ENCODE measurements at regions not wholly inside any gene's neighbourhood (a gene's known extent, or its start where the extent isn't known, plus 50 kb on each side); places are given as distances from the start of the nearest gene placed in this dataset.

- DNase-seq (ENCODE audit: low read depth), result no peak
Measured at GRCh38 chr3:62981962-62982361, 106.7 kb upstream of the CADPS start.

- no peak for DNase-seq (ENCODE audit: low read depth)
Measured at GRCh38 chr3:62982795-62983455, 107.7 kb upstream of the CADPS start.

- no peak for DNase-seq (ENCODE audit: low read depth)
Measured at GRCh38 chr3:62986061-62986460, 110.8 kb upstream of the CADPS start.

GRCh38 chr3:62987721-62988120 is 112.5 kb upstream of the CADPS start:
- DNase-seq (ENCODE audit: low read depth), result no peak

GRCh38 chr3:62990704-62991413 is 115.6 kb upstream of the CADPS start:
- no peak for DNase-seq (ENCODE audit: low read depth)

GRCh38 chr3:62992520-62992919 is 117.3 kb upstream of the CADPS start:
- DNase-seq (ENCODE audit: low read depth), result no peak

GRCh38 chr3:62995119-62995518 is 119.9 kb upstream of the CADPS start:
- no peak for DNase-seq (ENCODE audit: low read depth)

GRCh38 chr3:62995530-62995929 is 120.3 kb upstream of the CADPS start:
- no peak for DNase-seq (ENCODE audit: low read depth)

GRCh38 chr3:62997369-62997768 is 122.2 kb upstream of the CADPS start:
- DNase-seq (ENCODE audit: low read depth), result no peak

GRCh38 chr3:62999158-62999557 is 123.9 kb upstream of the CADPS start:
- no peak for DNase-seq (ENCODE audit: low read depth)

- no peak for DNase-seq (ENCODE audit: low read depth)
Measured at GRCh38 chr3:62999791-63000190, 124.6 kb upstream of the CADPS start.

GRCh38 chr3:63004448-63004847 is 129.2 kb upstream of the CADPS start:
- DNase-seq (ENCODE audit: low read depth), result no peak

GRCh38 chr3:63015614-63016309 is 140.5 kb upstream of the CADPS start:
- DNase-seq (ENCODE audit: low read depth), result no peak

- DNase-seq (ENCODE audit: low read depth), result no peak
Measured at GRCh38 chr3:63022114-63022513, 146.9 kb upstream of the CADPS start.

- no peak for DNase-seq (ENCODE audit: low read depth)
Measured at GRCh38 chr3:63026722-63027121, 151.5 kb upstream of the CADPS start.

GRCh38 chr3:63029326-63029725 is 154.1 kb upstream of the CADPS start:
- DNase-seq (ENCODE audit: low read depth), result no peak

- DNase-seq (ENCODE audit: low read depth), result no peak
Measured at GRCh38 chr3:63029921-63030320, 154.7 kb upstream of the CADPS start.

- no peak for DNase-seq (ENCODE audit: low read depth)
Measured at GRCh38 chr3:63030666-63031065, 155.4 kb upstream of the CADPS start.

GRCh38 chr3:63032881-63033280 is 157.7 kb upstream of the CADPS start:
- no peak for DNase-seq (ENCODE audit: low read depth)

- DNase-seq (ENCODE audit: low read depth), result no peak
Measured at GRCh38 chr3:63034101-63034500, 158.9 kb upstream of the CADPS start.

- DNase-seq (ENCODE audit: low read depth), result peak; percentile 1
Measured at GRCh38 chr3:63037116-63037515, 161.9 kb upstream of the CADPS start.

- DNase-seq (ENCODE audit: low read depth), result no peak
Measured at GRCh38 chr3:63042833-63043232, 167.6 kb upstream of the CADPS start.

GRCh38 chr3:63043631-63044030 is 168.4 kb upstream of the CADPS start:
- DNase-seq (ENCODE audit: low read depth), result no peak
